HG02852 (cell line): ENCODE measurements at regions not wholly inside any gene's neighbourhood (a gene's known extent, or its start where the extent isn't known, plus 50 kb on each side); places are given as distances from the start of the nearest gene placed in this dataset.
A peak's percentile ranks its signal among the peaks of the same experiment; 100 is the strongest.
"Not testable (repeated sequence)": the region's sequence is repeated elsewhere in the genome, so short reads cannot be mapped to it uniquely, and the experiment has no call there.

Experiments used
- ATAC-seq: cut with Tn5 transposase; IDR thresholded peaks from one replicate; pipeline ENCODE4 v1.9.1; 2021; ENCODE audit warnings: mild to moderate bottlenecking, moderate library complexity; ENCODE audit not compliant: unreplicated experiment

GRCh38 chr6:163705923-163706322, 291.4 kb downstream of the QKI start:
- ATAC-seq, result peak; percentile 50

GRCh38 chr6:163702736-163703135, 288.2 kb downstream of the QKI start:
- ATAC-seq, result peak; percentile 25

- ATAC-seq, result no peak
Observed at GRCh38 chr6:163701762-163702161, 287.2 kb downstream of the QKI start.

GRCh38 chr6:163698086-163698485, 283.6 kb downstream of the QKI start:
- ATAC-seq, result no peak

GRCh38 chr6:163696311-163696710, 281.8 kb downstream of the QKI start:
- ATAC-seq, result not testable (repeated sequence)

GRCh38 chr6:163695414-163695864, 280.9 kb downstream of the QKI start:
- peak; percentile 50 for ATAC-seq

GRCh38 chr6:163694988-163695398, 280.5 kb downstream of the QKI start:
- ATAC-seq, result no peak

GRCh38 chr6:163694072-163694471, 279.6 kb downstream of the QKI start:
- ATAC-seq, result no peak

- no peak for ATAC-seq
Observed at GRCh38 chr6:163691049-163691448, 276.5 kb downstream of the QKI start.

- ATAC-seq, result no peak
Observed at GRCh38 chr6:163688739-163689362, 274.3 kb downstream of the QKI start.

- ATAC-seq, result no peak
Observed at GRCh38 chr6:163687075-163687474, 272.6 kb downstream of the QKI start.

GRCh38 chr6:163686301-163686700, 271.8 kb downstream of the QKI start:
- no peak for ATAC-seq

- ATAC-seq, result no peak
Observed at GRCh38 chr6:163683105-163683622, 268.6 kb downstream of the QKI start.

GRCh38 chr6:163679753-163680152, 265.2 kb downstream of the QKI start:
- no peak for ATAC-seq

- no peak for ATAC-seq
Observed at GRCh38 chr6:163679012-163679660, 264.6 kb downstream of the QKI start.

GRCh38 chr6:163675611-163676010, 261.1 kb downstream of the QKI start:
- ATAC-seq, result no peak

GRCh38 chr6:163672710-163673109, 258.2 kb downstream of the QKI start:
- no peak for ATAC-seq

GRCh38 chr6:163671791-163672190, 257.3 kb downstream of the QKI start:
- no peak for ATAC-seq

- no peak for ATAC-seq
Observed at GRCh38 chr6:163671355-163671754, 256.8 kb downstream of the QKI start.

GRCh38 chr6:163670336-163670735, 255.8 kb downstream of the QKI start:
- no peak for ATAC-seq

GRCh38 chr6:163668061-163668426, 253.5 kb downstream of the QKI start:
- ATAC-seq, result no peak

GRCh38 chr6:163667372-163668060, 253.0 kb downstream of the QKI start:
- ATAC-seq, result peak; percentile 98
